PFSK-1 (cell line): ENCODE measurements at regions not wholly inside any gene's neighbourhood (a gene's known extent, or its start where the extent isn't known, plus 50 kb on each side); places are given as distances from the start of the nearest gene placed in this dataset.

Experiments used
- POLR2AphosphoS5 ChIP-seq: IDR thresholded peaks from 2 replicates; pipeline ENCODE4 v1.6.1; 2012; ENCODE audit warnings: low read depth, mild to moderate bottlenecking, control low read depth, low read length, moderate library complexity
- TF ChIP-seq, protein P1 (sequence below), 2 experiments: IDR thresholded peaks; 2 replicates each; pipeline versions ENCODE4 v1.6.1 to v1.8.0; 2011 to 2012; ENCODE audit warnings: low read depth in 2 of 2, low read length in 2 of 2, control low read depth in 1 of 2, inconsistent platforms in 1 of 2, mild to moderate bottlenecking in 1 of 2, moderate library complexity in 1 of 2; ENCODE audit not compliant: insufficient read depth in 1 of 2

DNA sequence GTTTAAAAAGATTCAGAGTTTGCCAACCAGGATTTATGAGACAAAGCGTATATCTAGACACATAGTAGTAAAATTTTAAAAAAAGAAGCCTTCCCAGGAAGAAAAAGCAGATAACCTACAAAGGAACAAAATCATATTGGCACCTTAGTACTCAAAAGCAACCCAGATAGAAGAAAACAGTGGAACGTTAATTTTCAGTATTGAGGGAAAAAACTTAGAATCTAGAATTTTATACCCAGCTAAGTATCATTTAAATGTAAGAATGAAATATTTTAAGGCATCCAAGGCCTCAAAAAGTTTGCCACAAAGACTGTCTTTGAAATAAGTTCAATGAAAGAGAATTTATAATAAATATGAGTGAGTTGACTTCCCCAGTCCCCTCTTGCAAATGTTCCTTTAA is 96.5 kb upstream of the EOLA2 start:
- no peak for TF ChIP-seq POLR2AphosphoS5
- TF ChIP-seq, protein P1, sequence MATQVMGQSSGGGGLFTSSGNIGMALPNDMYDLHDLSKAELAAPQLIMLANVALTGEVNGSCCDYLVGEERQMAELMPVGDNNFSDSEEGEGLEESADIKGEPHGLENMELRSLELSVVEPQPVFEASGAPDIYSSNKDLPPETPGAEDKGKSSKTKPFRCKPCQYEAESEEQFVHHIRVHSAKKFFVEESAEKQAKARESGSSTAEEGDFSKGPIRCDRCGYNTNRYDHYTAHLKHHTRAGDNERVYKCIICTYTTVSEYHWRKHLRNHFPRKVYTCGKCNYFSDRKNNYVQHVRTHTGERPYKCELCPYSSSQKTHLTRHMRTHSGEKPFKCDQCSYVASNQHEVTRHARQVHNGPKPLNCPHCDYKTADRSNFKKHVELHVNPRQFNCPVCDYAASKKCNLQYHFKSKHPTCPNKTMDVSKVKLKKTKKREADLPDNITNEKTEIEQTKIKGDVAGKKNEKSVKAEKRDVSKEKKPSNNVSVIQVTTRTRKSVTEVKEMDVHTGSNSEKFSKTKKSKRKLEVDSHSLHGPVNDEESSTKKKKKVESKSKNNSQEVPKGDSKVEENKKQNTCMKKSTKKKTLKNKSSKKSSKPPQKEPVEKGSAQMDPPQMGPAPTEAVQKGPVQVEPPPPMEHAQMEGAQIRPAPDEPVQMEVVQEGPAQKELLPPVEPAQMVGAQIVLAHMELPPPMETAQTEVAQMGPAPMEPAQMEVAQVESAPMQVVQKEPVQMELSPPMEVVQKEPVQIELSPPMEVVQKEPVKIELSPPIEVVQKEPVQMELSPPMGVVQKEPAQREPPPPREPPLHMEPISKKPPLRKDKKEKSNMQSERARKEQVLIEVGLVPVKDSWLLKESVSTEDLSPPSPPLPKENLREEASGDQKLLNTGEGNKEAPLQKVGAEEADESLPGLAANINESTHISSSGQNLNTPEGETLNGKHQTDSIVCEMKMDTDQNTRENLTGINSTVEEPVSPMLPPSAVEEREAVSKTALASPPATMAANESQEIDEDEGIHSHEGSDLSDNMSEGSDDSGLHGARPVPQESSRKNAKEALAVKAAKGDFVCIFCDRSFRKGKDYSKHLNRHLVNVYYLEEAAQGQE (IDR thresholded peaks at IDR 0.05; ENCODE audit: insufficient read depth in 1 of 2, low read depth in 2 of 2, low read length in 2 of 2): no peak
